Hematopoietic multipotent progenitor cell treated with erythropoietin and hydrocortisone succinate and interleukin-3 and kit ligand, for 4 days (in vitro differentiated cells): ENCODE measurements at regions not wholly inside any gene's neighbourhood (a gene's known extent, or its start where the extent isn't known, plus 50 kb on each side); places are given as distances from the start of the nearest gene placed in this dataset.
"Not testable (repeated sequence)": the region's sequence is repeated elsewhere in the genome, so short reads cannot be mapped to it uniquely, and the experiment has no call there.

Source experiments
- DNase-seq: peaks from one replicate; pipeline ENCODE4 v3.0.0-alpha.2; 2015

GRCh38 chr6:120786256-120786655 lies 548.0 kb downstream of the TBC1D32 start:
- DNase-seq: no peak

- no peak for DNase-seq
Observed at GRCh38 chr6:120785459-120786086, 548.7 kb downstream of the TBC1D32 start.

GRCh38 chr6:120779441-120779840 lies 554.8 kb downstream of the TBC1D32 start:
- no peak for DNase-seq

- DNase-seq: no peak
Observed at GRCh38 chr6:120775698-120776097, 558.6 kb downstream of the TBC1D32 start.

- no peak for DNase-seq
Observed at GRCh38 chr6:120774275-120774674, 560.0 kb downstream of the TBC1D32 start.

- DNase-seq: no peak
Observed at GRCh38 chr6:120771019-120771418, 563.3 kb downstream of the TBC1D32 start.

- DNase-seq: no peak
Observed at GRCh38 chr6:120764312-120764711, 570.0 kb downstream of the TBC1D32 start.

GRCh38 chr6:120759570-120759969 lies 574.7 kb downstream of the TBC1D32 start:
- no peak for DNase-seq

GRCh38 chr6:120748574-120748973 lies 585.7 kb downstream of the TBC1D32 start:
- DNase-seq: not testable (repeated sequence)

- no peak for DNase-seq
Observed at GRCh38 chr6:120736740-120737139, 597.5 kb downstream of the TBC1D32 start.

- no peak for DNase-seq
Observed at GRCh38 chr6:120735641-120736040, 598.6 kb downstream of the TBC1D32 start.

- no peak for DNase-seq
Observed at GRCh38 chr6:120711255-120711654, 623.0 kb downstream of the TBC1D32 start.

GRCh38 chr6:120700001-120700400 lies 634.3 kb downstream of the TBC1D32 start:
- no peak for DNase-seq

- DNase-seq: no peak
Observed at GRCh38 chr6:120686492-120686891, 647.8 kb downstream of the TBC1D32 start.

GRCh38 chr6:120682145-120682544 lies 652.1 kb downstream of the TBC1D32 start:
- DNase-seq: no peak

- no peak for DNase-seq
Observed at GRCh38 chr6:120681204-120681603, 653.1 kb downstream of the TBC1D32 start.

- DNase-seq: no peak
Observed at GRCh38 chr6:120675886-120676285, 658.4 kb downstream of the TBC1D32 start.

- peak; percentile 1 for DNase-seq
Observed at GRCh38 chr6:120671519-120671918, 662.8 kb downstream of the TBC1D32 start.

- DNase-seq: no peak
Observed at GRCh38 chr6:120652506-120652905, 681.8 kb downstream of the TBC1D32 start.

GRCh38 chr6:120648713-120649112 lies 685.6 kb downstream of the TBC1D32 start:
- no peak for DNase-seq

- DNase-seq: no peak
Observed at GRCh38 chr6:120646101-120646500, 688.2 kb downstream of the TBC1D32 start.

- no peak for DNase-seq
Observed at GRCh38 chr6:120632975-120633374, 701.3 kb downstream of the TBC1D32 start.

- DNase-seq: no peak
Observed at GRCh38 chr6:120627612-120628011, 706.7 kb downstream of the TBC1D32 start.

- no peak for DNase-seq
Observed at GRCh38 chr6:120622127-120622631, 712.1 kb downstream of the TBC1D32 start.

- DNase-seq: no peak
Observed at GRCh38 chr6:120620900-120621299, 713.4 kb downstream of the TBC1D32 start.
